Embryonic facial prominence (tissue), 1 donor: ENCODE measurements at regions not wholly inside any gene's neighbourhood (a gene's known extent, or its start where the extent isn't known, plus 50 kb on each side); places are given as distances from the start of the nearest gene placed in this dataset.

Experiments used
- DNase-seq: peaks from one replicate; pipeline ENCODE4 v3.0.0-alpha.2; 2016; ENCODE audit errors: extremely low spot score

DNA sequence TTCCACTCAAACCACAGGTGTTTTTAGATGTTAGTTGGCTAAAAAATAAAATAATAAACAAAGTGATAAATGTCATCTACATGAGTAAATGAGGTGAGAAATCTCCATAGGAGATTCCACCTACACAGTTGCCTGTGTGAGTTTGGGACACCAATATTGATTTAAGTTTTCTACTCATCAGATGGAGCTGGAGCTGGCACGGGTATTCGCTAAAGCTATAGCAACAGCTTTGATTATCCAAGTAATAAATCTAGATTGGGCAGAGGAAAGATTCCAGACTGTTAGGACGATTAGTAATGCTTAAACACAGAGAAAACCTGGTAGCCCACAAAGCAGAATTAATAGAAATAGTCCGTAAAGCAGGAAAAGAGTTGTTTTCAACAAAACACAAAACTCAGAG lies 313.9 kb downstream of the PABPC4L start:
- no peak for DNase-seq

DNA sequence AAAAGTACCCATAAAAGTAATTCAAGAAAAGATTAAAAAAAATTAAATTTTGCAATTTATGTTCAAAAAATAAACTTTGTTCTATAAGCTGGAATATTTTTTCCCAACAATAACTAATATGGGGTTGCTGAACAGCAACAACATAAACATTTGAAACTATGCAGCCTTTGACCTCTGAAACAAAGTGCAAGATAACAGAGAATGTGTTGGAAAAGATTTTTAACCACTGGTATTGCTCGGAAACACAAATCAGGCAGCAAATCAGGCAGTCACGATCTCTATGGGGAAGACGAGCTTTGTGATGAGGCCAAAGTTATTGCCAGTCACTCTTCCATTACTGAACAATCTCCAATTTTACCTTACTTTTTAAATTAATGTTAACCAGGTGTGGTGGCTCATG lies 332.1 kb downstream of the PABPC4L start:
- no peak for DNase-seq

DNA sequence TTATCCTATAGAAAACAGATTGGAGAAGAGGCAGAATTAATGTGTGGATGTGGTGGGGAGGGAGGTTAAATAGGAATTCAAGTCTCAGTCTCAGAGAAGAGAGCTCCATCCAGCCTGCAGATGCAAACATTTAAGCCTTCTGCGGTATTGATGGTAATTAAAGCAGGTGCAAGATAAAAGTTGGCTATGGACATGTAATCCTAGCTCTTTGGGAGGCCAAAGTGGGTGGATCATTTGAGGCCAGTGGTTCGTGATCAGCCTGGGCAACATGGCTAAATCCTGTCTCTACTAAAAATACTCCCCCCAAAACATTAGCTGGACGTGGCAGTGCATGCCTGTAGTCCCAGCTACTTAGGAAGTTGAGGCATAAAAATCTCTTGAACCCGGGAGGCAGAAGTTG lies 332.7 kb downstream of the PABPC4L start:
- DNase-seq: no peak

DNA sequence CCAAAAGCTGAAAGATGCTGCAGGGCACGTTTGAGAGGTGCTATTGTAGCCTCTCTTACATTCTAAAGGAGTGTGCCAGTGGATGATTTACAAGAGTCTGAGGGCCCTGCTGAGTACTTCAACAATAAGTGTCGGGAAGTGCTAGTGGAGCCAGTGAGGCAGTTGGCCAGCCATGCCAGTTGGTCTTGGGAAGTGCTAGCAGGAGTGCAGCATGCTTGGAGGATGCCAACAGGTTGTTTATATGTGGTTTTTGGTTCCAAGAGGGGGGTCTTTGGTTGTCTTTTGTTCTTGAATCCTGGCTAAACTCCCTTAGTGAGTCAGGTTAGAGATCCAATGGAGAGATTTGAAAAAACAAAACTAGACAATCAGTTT lies 335.3 kb downstream of the PABPC4L start:
- DNase-seq: no peak

DNA sequence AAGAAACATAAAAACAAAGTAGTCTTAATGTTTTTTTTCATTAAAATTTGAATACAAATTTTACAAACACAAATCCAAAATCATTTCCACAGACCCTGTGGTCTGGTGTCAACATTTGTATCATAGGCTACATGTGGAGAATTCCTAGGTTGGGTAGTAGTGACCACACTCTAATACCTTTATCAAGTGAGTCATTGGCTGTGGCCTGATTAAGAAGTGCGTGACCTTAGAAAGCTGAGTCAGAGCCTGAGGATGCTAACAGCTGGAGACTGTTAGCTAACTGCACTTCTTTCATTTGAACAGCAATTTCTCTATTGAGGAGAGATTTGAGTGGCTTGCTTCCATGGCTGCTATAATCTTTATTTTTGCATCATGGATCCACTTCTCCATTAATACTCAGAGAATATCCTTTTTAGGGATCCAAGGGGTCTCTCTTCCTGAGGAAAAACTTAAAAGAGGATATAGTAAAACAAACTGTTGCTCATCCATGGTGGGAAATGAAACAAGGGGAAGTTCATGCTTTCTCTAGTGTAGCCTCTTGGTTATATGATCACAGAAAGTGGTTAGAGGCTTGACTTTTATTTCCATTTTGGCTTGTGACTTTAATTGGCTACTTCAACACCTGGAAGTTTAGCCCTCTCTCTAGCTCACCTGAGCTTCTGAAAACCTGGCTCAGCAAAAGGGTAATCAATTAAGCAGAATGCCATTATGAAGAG lies 335.8 kb downstream of the PABPC4L start:
- no peak for DNase-seq

DNA sequence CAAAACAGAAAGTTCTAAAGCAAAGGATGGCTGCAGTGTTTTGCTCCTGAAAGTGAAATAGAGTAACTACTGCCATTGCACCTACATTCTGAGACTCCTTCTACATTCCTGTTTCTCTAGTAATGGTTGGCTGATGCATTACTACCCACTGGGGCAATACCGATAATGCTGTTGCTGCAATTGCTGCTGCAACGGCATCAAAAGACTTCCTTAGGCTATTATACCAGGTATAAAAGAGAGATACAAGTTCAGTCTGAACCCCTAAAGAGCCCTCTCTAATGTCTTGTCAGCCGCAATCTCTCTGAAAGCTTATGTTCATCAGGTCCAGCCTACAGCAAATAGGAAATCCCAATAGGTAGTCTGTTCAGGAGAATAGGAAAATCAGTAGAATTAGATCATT lies 338.4 kb downstream of the PABPC4L start:
- no peak for DNase-seq

DNA sequence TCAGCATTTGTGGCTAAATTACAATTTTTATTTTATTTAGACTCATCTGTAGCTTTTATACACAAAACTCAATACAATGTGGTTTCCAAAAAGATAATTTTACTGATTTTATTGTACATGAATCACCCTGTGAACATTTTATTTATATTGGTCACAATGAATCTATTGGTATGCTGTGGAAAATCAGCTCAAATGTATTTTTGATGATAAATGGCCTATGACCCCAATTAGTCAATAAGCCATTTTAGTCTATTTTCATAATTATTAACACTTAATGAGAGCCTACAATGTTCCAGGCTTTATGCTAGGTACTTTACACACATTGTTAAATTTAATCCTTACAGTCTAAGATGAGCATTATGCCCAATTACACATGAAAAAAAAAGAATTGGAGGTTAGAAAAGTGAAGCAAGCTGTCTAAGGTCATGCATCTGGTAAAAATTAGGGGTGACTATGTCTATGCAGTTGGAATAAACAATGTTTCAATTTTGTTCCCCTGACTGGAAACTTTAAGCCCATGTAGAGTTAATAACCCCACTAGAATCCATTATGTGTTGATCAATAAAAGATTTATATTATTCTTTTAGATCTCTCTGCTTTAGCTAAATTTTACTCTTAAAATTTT lies 344.7 kb downstream of the PABPC4L start:
- no peak for DNase-seq

DNA sequence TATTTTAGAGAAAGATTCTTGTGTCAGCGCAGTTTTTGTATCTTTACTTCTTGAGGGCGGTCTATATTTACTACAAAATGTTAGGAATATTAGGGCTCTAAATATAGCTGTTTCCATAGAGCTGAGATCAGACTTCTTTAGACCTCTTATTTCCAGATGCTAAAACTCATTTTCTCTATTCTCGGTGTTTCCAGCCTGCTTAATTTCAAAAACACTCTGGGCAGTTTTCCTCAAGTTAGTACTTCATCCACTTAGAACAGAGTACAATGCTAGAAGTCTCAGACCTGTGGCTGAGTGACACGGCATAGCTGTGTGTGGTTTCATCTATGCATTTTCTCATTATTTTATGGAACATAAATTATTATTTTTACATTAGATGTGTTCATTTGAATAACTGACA lies 346.6 kb downstream of the PABPC4L start:
- no peak for DNase-seq

DNA sequence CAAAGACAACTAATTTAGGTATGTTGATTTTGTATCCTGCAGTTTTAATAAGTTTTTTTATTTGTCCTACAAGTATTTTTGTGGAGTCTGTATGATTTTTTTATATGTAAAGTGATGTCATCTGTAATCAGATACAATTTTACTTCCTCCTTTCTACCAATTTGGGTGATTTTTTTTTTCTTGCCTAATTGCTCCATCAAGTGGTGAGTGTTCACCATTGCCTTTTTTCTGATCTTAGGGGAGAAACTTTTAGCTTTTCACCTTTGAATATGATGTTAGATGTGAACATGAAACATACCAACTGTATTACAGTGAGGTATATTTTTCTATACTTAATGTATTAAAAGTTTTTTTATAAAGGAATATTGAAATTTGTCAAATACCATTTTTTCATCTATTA lies 362.3 kb downstream of the PABPC4L start:
- DNase-seq: no peak

DNA sequence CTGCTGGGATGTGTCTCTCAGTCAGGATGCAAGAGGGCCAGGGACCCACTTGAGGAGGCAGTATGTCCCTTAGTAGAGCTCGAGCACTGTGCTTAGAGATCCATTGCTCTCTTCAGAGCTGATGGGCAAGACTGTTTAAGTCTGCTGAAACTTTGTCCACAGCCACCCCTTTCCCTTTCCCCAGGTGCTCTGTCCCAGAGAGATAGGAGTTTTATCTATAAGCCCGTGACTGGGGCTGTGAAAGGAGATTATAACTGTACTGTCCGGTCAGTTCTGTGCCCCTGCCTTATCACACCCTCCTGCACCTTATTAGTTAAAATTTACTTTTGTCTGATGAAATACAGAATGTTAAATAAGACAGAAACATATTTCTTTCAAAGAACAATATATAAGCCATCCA lies 378.4 kb downstream of the PABPC4L start:
- no peak for DNase-seq

DNA sequence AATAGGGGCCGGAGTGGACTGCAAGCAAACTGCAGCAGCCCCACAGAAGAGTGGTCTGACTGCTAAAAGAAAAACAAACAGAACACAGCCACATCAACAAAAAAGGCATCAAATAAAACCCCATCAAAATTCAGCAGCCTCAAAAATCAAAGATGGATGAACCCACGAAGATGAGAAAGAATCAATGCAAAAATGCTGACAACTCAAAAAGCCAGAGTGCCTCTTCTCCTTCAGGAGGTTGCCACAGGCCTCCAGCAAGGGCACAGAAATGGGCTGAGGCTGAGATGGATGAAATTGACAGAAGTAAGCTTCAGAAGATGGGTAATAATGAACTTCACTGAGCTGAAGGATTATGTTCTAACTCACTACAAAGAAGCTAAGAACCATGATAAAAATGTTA lies 388.6 kb downstream of the PABPC4L start:
- no peak for DNase-seq

DNA sequence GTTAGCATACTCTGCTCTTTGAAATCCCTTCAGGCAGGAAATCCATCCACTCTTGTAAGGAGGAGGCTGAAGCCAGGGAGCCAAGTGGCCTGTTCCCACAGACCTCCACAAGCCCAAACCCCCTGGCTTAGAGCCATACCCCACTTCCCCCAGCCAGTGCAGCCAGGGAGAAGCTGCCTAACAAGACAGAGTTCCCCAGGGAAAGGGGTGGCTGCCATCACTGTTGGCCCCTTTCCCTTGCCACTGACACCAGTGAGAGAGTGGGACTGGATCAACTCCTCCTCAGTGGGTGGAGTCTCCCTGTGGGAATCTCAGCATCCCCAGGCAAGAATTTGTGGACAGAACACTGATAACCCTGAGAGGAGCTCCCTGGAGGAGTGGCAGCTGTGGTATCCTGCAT lies 389.4 kb downstream of the PABPC4L start:
- DNase-seq: no peak

DNA sequence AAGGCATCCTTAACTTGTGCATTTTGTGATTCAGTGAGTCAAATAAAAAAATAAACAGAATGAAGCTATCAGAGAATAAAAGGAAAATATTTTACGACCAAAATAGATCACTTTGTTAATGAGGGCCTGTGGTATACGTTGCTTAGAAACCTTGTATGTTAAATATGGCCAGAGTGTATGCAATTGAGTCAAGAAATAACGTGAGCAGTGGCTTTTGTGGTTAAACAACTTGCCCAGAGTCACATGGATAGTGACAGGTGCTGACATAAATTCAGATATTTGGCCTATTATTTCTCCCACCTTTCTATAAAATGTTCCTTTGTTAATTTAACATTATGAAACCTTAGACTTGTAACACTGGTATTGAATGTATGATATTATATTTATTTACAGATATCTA lies 393.4 kb downstream of the PABPC4L start:
- no peak for DNase-seq

DNA sequence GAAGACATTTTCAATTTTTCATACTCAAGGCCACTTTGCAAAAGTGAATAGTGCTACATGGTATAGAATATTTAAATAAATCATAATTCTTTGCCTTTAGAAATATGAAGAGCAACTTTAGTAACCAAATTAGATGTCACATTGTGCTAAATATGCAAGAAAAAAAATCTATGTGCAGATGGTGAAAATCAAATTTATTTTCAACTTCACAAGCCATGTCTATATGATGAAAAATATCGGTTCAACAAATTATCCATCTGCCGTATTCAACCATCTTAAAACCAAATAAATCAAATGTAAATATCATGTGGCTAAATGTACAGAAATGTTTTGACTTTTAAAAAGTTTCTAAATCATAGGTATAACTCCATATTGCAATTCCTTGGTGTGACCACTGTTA lies 398.2 kb downstream of the PABPC4L start:
- DNase-seq: no peak

DNA sequence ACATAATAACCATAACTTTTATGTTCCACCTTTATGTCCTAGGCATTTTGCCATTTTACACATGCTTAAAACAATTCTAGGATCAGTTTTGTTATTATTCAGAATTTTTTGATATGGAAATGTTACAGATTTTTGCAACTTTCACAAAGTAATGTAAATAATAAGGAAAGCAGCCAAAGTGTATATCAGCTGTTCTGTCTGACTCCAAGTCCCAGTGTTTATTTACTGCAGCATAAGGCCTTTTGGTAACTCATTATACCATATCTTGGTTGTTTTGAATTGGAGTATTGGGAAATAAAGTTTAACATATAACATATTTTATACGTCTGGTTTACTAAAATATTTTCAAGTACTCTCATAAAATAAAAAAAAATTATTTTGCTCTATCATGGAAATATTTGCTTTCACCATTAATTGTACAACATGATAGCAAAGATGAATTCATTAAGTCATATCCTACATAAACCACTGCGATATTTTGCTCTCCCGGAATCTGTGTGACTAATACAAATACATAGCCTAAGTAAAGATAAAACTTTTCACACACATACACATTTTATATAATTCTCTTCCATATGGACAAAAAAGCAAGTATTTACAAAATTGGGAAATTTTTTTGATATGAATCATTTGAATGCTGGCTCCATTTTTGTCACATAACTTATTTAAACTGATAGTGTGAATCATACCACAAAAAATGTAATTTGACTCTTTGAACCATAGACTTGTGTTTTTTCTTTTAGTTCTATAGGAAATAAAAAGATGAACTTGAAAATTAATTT lies 399.0 kb downstream of the PABPC4L start:
- DNase-seq: no peak

DNA sequence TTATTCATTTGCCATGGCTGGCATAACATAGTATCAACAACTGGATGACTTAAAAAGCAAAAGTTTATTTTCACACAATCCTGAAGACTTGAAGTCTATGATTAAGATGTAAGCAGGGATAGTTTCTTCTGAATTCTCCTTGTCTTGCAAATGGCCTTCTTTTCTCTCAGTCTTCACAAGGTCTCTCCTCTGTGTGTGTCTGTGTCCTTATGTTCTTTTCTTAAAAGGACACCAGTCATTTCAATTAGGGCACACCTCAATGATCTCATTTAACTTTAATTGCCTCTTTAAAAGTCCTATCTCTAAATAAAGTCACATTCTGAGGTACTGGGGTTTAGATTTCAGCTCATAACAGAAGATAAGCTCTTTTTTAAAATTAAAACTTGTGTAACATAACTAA lies 399.7 kb downstream of the PABPC4L start:
- no peak for DNase-seq

DNA sequence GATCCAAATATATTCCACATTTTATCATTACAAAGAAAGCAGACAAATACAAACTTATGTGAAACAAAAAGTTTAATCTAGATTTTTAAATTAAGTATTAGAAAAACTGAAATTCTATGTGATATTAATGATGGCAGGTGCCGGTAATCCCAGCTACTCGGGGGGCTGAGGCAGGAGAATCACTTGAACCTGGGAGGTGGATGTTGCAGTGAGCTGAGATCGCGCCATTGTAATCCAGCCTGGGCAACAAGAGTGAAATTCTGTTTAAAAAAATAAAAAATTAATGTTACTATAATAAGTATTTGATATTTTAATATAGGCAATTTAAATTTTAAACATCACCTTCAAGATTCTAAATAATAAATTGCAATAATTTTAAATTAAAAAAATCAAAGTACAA lies 400.6 kb downstream of the PABPC4L start:
- DNase-seq: no peak

DNA sequence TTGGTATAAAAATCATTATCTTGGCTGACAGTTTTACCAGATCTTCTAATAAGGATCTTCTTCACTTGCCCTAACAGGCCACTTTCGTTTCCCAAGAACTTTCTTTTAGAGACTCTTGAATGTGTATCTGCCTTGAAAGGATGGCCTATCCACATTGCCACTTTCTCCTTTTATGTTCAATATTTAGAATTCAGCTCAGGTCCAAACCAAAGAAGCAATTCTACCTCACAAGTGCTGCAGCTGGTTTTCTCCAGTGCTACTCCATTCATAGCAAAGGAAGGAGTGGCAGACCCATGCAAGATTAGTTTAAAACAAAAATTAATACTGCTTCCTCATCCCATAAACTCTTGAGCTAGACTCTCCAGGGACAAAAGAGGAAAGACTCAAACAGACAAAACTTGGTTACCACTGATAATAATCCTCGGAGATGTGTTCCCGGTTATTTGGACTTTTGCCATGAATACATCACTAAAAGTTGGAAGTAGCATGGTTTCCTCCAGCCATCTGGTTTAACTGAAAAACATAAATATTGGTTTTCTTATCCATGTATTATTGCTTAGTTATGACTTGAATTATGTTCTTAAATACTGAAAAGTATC lies 401.8 kb downstream of the PABPC4L start:
- DNase-seq: no peak

DNA sequence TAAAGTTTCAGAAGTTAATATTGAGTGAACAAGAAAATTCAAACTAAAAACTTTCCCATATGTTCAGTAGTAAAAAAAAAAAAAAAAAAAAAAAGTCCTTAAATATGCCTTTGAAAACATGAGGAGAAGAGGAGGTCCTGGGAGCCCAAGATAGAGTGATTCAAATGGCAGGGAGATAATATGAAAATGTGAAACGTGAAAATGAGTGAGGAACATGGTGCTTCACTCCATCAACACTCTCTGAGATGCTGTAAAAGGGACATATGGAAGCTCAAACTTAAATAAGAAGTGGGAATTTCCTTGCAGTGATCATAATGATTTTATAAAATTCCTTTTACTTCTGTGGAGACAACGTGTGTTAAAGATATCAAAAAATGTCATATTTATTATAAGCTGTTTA lies 423.9 kb downstream of the PABPC4L start:
- no peak for DNase-seq

DNA sequence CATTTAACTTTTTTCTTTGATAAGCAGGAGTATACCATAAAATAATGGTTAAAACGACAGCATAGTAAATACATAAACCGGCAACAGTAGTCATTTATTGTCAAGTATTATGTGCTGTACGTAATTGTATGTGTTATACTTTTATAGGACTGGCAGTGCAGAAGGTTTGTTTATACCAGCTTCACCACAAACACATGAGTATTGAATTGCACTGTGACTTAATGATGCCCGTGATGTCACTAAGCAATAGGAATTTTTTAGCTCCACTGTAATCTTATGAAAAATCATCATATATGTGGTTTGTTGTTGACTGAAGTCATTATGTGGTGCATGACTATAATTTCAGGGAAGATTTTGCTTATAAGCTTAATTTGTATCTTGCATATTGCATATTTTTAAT lies 424.6 kb downstream of the PABPC4L start:
- no peak for DNase-seq

DNA sequence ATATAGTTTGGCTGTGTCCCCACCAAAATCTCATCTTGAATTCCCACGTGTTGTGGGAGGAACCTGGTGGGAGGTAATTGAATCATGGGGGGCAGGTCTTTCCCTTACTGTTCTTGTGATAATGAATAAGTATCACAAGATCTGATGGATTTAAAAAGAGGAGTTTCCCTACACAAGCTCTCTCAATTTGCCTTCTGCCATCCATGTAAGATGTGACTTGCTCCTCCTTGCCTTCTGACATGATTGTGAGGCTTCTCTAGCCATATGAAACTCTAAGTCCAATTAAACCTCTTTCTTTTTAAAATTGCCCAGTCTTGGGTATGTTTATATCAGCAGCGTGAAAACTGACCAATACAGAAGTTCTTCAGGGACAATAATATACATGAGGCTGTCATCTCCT lies 425.1 kb downstream of the PABPC4L start:
- DNase-seq: no peak

DNA sequence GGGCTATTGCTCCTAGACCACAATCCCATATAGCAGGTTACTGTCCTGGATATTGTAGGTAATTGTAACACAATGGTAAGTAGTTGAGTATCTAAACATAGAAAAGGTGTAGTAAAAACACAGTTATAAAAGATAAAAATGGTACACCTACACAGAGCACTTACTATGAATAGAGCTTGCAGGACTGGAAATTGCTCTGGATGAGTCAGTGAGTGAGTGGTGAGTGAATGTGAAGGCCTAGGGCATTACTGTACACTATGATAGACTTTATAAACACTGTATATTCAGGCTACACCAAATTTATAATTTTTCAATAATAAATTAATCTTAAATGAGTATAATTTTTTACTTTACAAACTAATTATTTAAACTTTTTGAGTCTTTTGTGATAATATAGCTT lies 425.7 kb downstream of the PABPC4L start:
- no peak for DNase-seq

DNA sequence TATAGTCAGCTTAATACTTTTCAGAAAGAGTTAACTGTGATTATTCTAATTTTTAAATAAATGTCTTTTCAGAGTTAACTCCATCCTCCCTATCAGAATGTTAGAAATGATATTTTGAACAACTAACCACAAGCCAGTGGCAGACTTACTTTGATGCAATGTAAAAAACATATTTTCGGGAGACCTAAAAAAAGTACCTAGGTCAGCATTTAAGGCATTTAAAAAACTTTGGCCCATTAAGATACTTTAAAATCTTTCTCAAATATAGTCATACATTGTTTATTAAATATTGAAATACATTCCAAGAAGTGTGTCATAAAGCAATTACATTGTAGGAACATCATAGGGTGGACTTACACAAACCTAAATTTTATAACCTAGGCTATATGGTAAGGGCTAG lies 426.1 kb downstream of the PABPC4L start:
- no peak for DNase-seq
